GM12878 (cell line): ENCODE measurements at regions not wholly inside any gene's neighbourhood (a gene's known extent, or its start where the extent isn't known, plus 50 kb on each side); places are given as distances from the start of the nearest gene placed in this dataset.

ENCODE experiments used
- CEBPB ChIP-seq, 2 experiments: fragments of 150-350 bp in 1 of 2; IDR thresholded peaks; 2 replicates each; pipeline ENCODE4 v1.6.1; 2012 to 2014; ENCODE audit warnings: low read depth in 2 of 2, low read length in 2 of 2, borderline replicate concordance in 1 of 2, inconsistent platforms in 1 of 2
- IKZF1 ChIP-seq: fragments of 450-650 bp; conservative IDR thresholded peaks from 2 replicates; pipeline ENCODE4 v1.6.1; 2017; ENCODE audit warnings: antibody characterized with exemption, mild to moderate bottlenecking
- MYC ChIP-seq: IDR thresholded peaks from 2 replicates; pipeline ENCODE4 v1.6.1; 2011; ENCODE audit warnings: mild to moderate bottlenecking, low read length, moderate library complexity, inconsistent platforms; ENCODE audit not compliant: insufficient read depth, insufficient replicate concordance, insufficient read length, severe bottlenecking
- NFXL1 ChIP-seq: fragments of 450-650 bp; IDR thresholded peaks from 2 replicates; pipeline ENCODE4 v1.6.1; 2017; ENCODE audit warnings: antibody characterized with exemption, mild to moderate bottlenecking, borderline replicate concordance
- SMAD1 ChIP-seq: fragments of 450-650 bp; IDR thresholded peaks from 2 replicates; pipeline ENCODE4 v1.6.1; 2018; ENCODE audit warnings: mild to moderate bottlenecking, low read depth; ENCODE audit not compliant: partially characterized antibody
- TF ChIP-seq, protein P1 (sequence below), 3 experiments: IDR thresholded peaks in 2 of 3; conservative IDR thresholded peaks in 1 of 3; 2 replicates each; pipeline ENCODE4 v1.5.1; 2011; ENCODE audit warnings: low read depth in 3 of 3, low read length in 3 of 3, mild to moderate bottlenecking in 3 of 3, control low read depth in 2 of 3, moderate library complexity in 2 of 3, inconsistent platforms in 1 of 3, mixed read lengths in 1 of 3; ENCODE audit not compliant: control insufficient read depth in 2 of 3, insufficient read depth in 1 of 3; ENCODE audit errors: extremely low read depth in 1 of 3
- TF ChIP-seq, protein P2 (sequence below): fragments of 150-350 bp; IDR thresholded peaks from 2 replicates; pipeline ENCODE4 v1.6.1; 2016; ENCODE audit warnings: low read depth, low read length

GRCh38 chr11:76724171-76724768 is 53.7 kb upstream of the LRRC32 start:
- TF ChIP-seq MYC (no peak), SMAD1 (no peak), NFXL1 (no peak), CEBPB (IDR thresholded peaks at IDR 0.05; ENCODE audit: borderline replicate concordance in 1 of 2, low read depth in 2 of 2, low read length in 2 of 2) (no peak), IKZF1 (no peak)
- TF ChIP-seq, protein P1, sequence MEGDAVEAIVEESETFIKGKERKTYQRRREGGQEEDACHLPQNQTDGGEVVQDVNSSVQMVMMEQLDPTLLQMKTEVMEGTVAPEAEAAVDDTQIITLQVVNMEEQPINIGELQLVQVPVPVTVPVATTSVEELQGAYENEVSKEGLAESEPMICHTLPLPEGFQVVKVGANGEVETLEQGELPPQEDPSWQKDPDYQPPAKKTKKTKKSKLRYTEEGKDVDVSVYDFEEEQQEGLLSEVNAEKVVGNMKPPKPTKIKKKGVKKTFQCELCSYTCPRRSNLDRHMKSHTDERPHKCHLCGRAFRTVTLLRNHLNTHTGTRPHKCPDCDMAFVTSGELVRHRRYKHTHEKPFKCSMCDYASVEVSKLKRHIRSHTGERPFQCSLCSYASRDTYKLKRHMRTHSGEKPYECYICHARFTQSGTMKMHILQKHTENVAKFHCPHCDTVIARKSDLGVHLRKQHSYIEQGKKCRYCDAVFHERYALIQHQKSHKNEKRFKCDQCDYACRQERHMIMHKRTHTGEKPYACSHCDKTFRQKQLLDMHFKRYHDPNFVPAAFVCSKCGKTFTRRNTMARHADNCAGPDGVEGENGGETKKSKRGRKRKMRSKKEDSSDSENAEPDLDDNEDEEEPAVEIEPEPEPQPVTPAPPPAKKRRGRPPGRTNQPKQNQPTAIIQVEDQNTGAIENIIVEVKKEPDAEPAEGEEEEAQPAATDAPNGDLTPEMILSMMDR (IDR thresholded peaks at IDR 0.05 in 2 of 3, conservative IDR thresholded peaks at IDR 0.05 in 1 of 3; ENCODE audit: control insufficient read depth in 2 of 3, extremely low read depth in 1 of 3, insufficient read depth in 1 of 3, low read depth in 3 of 3, low read length in 3 of 3): no peak
- TF ChIP-seq, protein P2, sequence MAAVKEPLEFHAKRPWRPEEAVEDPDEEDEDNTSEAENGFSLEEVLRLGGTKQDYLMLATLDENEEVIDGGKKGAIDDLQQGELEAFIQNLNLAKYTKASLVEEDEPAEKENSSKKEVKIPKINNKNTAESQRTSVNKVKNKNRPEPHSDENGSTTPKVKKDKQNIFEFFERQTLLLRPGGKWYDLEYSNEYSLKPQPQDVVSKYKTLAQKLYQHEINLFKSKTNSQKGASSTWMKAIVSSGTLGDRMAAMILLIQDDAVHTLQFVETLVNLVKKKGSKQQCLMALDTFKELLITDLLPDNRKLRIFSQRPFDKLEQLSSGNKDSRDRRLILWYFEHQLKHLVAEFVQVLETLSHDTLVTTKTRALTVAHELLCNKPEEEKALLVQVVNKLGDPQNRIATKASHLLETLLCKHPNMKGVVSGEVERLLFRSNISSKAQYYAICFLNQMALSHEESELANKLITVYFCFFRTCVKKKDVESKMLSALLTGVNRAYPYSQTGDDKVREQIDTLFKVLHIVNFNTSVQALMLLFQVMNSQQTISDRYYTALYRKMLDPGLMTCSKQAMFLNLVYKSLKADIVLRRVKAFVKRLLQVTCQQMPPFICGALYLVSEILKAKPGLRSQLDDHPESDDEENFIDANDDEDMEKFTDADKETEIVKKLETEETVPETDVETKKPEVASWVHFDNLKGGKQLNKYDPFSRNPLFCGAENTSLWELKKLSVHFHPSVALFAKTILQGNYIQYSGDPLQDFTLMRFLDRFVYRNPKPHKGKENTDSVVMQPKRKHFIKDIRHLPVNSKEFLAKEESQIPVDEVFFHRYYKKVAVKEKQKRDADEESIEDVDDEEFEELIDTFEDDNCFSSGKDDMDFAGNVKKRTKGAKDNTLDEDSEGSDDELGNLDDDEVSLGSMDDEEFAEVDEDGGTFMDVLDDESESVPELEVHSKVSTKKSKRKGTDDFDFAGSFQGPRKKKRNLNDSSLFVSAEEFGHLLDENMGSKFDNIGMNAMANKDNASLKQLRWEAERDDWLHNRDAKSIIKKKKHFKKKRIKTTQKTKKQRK: no peak
